ENCODE measurements at regions not wholly inside any gene's neighbourhood (a gene's known extent, or its start where the extent isn't known, plus 50 kb on each side); places are given as distances from the start of the nearest gene placed in this dataset.
A peak's percentile ranks its signal among the peaks of the same experiment; 100 is the strongest.

DNA sequence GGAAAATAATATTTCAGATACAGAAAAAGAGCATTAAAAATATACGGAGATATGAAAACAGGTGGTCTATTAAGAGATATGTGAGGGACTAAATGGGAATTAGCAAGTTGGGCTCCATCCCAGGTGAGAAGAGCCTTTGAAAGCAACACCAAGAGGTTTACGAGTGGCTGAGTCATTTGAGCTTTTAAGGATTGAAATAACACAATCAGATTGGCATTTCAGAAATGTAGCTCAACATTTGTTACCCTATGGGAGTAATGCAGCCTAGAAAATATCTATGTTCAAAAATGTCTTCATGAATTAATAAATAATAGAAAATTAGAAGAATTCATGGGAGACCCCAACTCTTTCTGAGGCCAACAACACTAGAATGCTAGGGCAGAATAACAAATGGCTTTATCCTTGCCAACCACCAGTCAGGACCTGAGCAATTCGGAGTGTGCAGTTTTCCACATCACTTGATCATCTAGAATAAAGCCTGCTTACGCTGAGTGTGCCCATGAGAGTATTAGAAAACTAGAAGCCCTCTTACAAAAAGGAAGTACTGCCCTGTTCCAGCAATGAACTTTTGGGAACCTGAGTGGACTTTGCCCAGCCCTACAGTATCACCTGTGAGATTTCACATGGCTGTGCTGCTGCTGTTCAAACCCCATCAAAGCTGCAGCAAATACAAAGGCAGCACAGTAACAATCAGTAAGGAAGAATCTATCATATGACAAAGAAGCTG is 538.0 kb upstream of the CAMK1G start:
- Histone ChIP-seq H3K9ac (ENCODE audit: low read length) (no peak overlapping the region), H4K91ac (ENCODE audit: low read length) (no peak overlapping the region), H3K4me3 (ENCODE audit: insufficient read depth in 1 of 2, low read depth in 1 of 2, low read length in 2 of 2) (no peak overlapping the region), H2BK5ac (ENCODE audit: low read depth, low read length, poor library complexity, severe bottlenecking) (no peak overlapping the region), H2BK12ac (ENCODE audit: low read length in 2 of 2) (no peak overlapping the region), H3K36me3 (ENCODE audit: control insufficient read depth in 1 of 2, insufficient read depth in 2 of 2, low read depth in 1 of 2, low read length in 2 of 2) (no peaks in the 10 kb centered on the region), H2AFZ (ENCODE audit: low read depth, low read length) (no peak overlapping the region), H3K27ac (ENCODE audit: low read length, poor library complexity, severe bottlenecking) (peak overlapping the region; percentile 90), H3K27me3 (ENCODE audit: control insufficient read depth in 1 of 2, insufficient read depth in 1 of 2, low read length in 2 of 2) (no peaks in the 10 kb centered on the region), H4K8ac (ENCODE audit: low read length) (no peak overlapping the region), H3K4ac (ENCODE audit: low read depth in 1 of 2, low read length in 2 of 2) (no peak overlapping the region), H2BK120ac (ENCODE audit: low read depth, low read length) (no peak overlapping the region), H3K79me1 (replicated peaks; ENCODE audit: low read length, poor library complexity, severe bottlenecking) (no peaks in the 10 kb centered on the region), H2BK15ac (ENCODE audit: low read depth, poor library complexity, severe bottlenecking) (no peak overlapping the region), H3K14ac (ENCODE audit: low read length in 2 of 2) (no peak overlapping the region), H3K4me2 (ENCODE audit: low read length, poor library complexity, severe bottlenecking) (peak overlapping the region; percentile 8), H2AK5ac (ENCODE audit: low read length, severe bottlenecking) (peak overlapping the region; percentile 85), H3K18ac (ENCODE audit: low read depth in 1 of 2, low read length in 2 of 2) (no peak overlapping the region), H3K9me3 (ENCODE audit: control insufficient read depth, low read length) (no peaks in the 10 kb centered on the region), H3K23ac (ENCODE audit: low read length in 2 of 2) (no peak overlapping the region), H3K4me1 (ENCODE audit: control insufficient read depth, insufficient read depth, low read depth, low read length) (peaks cover 6% of the 10 kb centered on the region)
- WGBS, result 96% methylated on average over 3 of the region's 4 CpGs
- DNase-seq, result no peak

DNA sequence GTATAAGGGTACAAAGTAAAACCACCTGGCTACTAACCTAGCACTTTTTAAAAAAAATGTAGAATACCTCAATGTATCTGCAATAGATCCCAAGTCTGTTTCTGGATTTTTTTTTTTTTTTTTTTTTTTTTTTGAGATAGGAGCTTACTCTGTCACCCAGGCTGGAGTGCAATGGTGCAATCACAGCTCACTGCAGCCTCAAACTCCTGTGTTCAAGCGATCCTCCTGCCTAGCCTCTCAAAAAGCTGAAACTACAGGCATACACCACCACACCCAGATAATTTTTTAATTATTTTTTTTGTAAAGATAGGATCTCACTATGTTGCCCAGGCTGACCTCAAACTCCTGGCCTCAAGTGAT is 537.5 kb upstream of the CAMK1G start:
- no peak overlapping the region for H2BK5ac ChIP-seq (ENCODE audit: low read depth, low read length, poor library complexity, severe bottlenecking)
- H3K14ac ChIP-seq (ENCODE audit: low read length in 2 of 2), result no peak overlapping the region
- peaks cover 7% of the 10 kb centered on the region for H3K4me1 ChIP-seq (ENCODE audit: control insufficient read depth, insufficient read depth, low read depth, low read length)
- peak overlapping the region; percentile 90 for H3K27ac ChIP-seq (ENCODE audit: low read length, poor library complexity, severe bottlenecking)
- no peak overlapping the region for H3K9ac ChIP-seq (ENCODE audit: low read length)
- no peak overlapping the region for H2AFZ ChIP-seq (ENCODE audit: low read depth, low read length)
- H2BK120ac ChIP-seq (ENCODE audit: low read depth, low read length), result no peak overlapping the region
- no CpG with 5 or more reads among the region's 1 CpG for WGBS
- peak overlapping the region; percentile 34 for H2AK5ac ChIP-seq (ENCODE audit: low read length, severe bottlenecking)
- DNase-seq, result no peak
- no peak overlapping the region for H3K4ac ChIP-seq (ENCODE audit: low read depth in 1 of 2, low read length in 2 of 2)
- no peak overlapping the region for H3K18ac ChIP-seq (ENCODE audit: low read depth in 1 of 2, low read length in 2 of 2)
- no peak overlapping the region for H3K4me3 ChIP-seq (ENCODE audit: insufficient read depth in 1 of 2, low read depth in 1 of 2, low read length in 2 of 2)
- H2BK12ac ChIP-seq (ENCODE audit: low read length in 2 of 2), result no peak overlapping the region
- no peaks in the 10 kb centered on the region for H3K27me3 ChIP-seq (ENCODE audit: control insufficient read depth in 1 of 2, insufficient read depth in 1 of 2, low read length in 2 of 2)
- no peaks in the 10 kb centered on the region for H3K9me3 ChIP-seq (ENCODE audit: control insufficient read depth, low read length)
- no peak overlapping the region for H4K8ac ChIP-seq (ENCODE audit: low read length)
- H4K91ac ChIP-seq (ENCODE audit: low read length), result no peak overlapping the region
- no peaks in the 10 kb centered on the region for H3K36me3 ChIP-seq (ENCODE audit: control insufficient read depth in 1 of 2, insufficient read depth in 2 of 2, low read depth in 1 of 2, low read length in 2 of 2)
- H3K4me2 ChIP-seq (ENCODE audit: low read length, poor library complexity, severe bottlenecking), result no peak overlapping the region
- no peak overlapping the region for H3K23ac ChIP-seq (ENCODE audit: low read length in 2 of 2)
- H2BK15ac ChIP-seq (ENCODE audit: low read depth, poor library complexity, severe bottlenecking), result no peak overlapping the region
- H3K79me1 ChIP-seq (replicated peaks; ENCODE audit: low read length, poor library complexity, severe bottlenecking), result no peaks in the 10 kb centered on the region

DNA sequence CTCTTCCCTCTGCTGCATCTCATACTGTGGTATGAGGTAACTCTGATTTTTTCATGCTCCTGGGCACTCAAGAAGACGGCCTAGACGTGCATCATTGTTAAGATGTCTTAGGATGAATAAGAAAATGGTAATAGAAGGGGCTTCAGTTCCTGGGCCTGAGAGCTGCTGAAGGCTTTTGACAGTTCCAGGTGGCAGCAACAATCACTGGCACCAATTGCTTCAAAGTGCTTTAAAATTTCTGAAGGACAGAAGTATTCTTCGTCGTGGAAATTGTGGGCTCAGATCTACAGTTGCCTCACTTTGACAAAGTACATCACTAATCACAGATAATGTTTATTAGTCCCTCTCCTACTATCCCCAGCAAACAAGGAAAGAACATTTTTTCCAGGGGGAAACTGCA is 536.6 kb upstream of the CAMK1G start:
- Histone ChIP-seq H4K91ac (ENCODE audit: low read length) (no peak overlapping the region), H3K9me3 (ENCODE audit: control insufficient read depth, low read length) (no peaks in the 10 kb centered on the region), H3K14ac (ENCODE audit: low read length in 2 of 2) (no peak overlapping the region), H2AFZ (ENCODE audit: low read depth, low read length) (no peak overlapping the region), H3K36me3 (ENCODE audit: control insufficient read depth in 1 of 2, insufficient read depth in 2 of 2, low read depth in 1 of 2, low read length in 2 of 2) (no peaks in the 10 kb centered on the region), H2AK5ac (ENCODE audit: low read length, severe bottlenecking) (peak overlapping the region; percentile 51), H3K18ac (ENCODE audit: low read depth in 1 of 2, low read length in 2 of 2) (no peak overlapping the region), H3K4me2 (ENCODE audit: low read length, poor library complexity, severe bottlenecking) (no peak overlapping the region), H3K9ac (ENCODE audit: low read length) (no peak overlapping the region), H3K79me1 (replicated peaks; ENCODE audit: low read length, poor library complexity, severe bottlenecking) (no peaks in the 10 kb centered on the region), H2BK15ac (ENCODE audit: low read depth, poor library complexity, severe bottlenecking) (no peak overlapping the region), H2BK5ac (ENCODE audit: low read depth, low read length, poor library complexity, severe bottlenecking) (no peak overlapping the region), H3K27me3 (ENCODE audit: control insufficient read depth in 1 of 2, insufficient read depth in 1 of 2, low read length in 2 of 2) (no peaks in the 10 kb centered on the region), H3K4ac (ENCODE audit: low read depth in 1 of 2, low read length in 2 of 2) (no peak overlapping the region), H2BK12ac (ENCODE audit: low read length in 2 of 2) (no peak overlapping the region), H3K4me3 (ENCODE audit: insufficient read depth in 1 of 2, low read depth in 1 of 2, low read length in 2 of 2) (no peak overlapping the region), H3K23ac (ENCODE audit: low read length in 2 of 2) (no peak overlapping the region), H2BK120ac (ENCODE audit: low read depth, low read length) (no peak overlapping the region), H3K4me1 (ENCODE audit: control insufficient read depth, insufficient read depth, low read depth, low read length) (peaks cover 13% of the 10 kb centered on the region), H3K27ac (ENCODE audit: low read length, poor library complexity, severe bottlenecking) (no peak overlapping the region), H4K8ac (ENCODE audit: low read length) (no peak overlapping the region)
- 97% methylated on average over 4 of the region's 4 CpGs for WGBS
- no peak for DNase-seq

DNA sequence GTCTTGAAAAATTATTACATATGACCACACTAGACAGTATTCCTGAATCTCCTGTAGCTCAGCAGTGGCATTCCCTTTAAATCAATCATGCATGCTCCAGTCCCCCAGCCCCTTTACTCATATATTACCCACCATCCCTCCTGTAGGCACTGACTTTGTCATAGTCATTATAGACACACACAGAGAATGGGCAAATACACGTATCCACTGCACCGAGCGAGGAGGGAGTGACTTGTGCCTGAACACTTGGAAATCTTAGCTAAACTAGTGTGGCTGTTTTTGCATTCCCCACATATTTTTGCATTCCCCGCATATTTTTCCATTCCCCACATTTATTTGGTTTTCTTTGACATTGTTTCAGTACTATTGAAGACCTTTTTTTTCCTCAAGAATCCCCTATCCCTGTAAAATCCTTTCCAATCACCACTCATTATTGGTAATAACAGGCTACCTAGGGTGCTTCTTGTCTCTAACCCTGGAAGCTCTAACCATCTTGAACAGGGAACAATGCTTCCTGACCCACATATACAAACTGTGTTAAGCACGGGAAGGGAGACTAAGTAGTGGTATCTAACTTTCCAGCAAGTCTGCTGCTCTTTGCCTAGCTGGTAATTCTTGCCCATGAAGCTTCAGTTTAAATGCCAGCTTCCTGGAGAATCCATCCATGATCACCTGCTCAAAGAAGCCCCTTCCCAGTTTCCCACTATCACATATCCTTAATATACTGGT is 534.4 kb upstream of the CAMK1G start:
- Histone ChIP-seq H2BK120ac (ENCODE audit: low read depth, low read length) (no peak overlapping the region), H3K79me1 (replicated peaks; ENCODE audit: low read length, poor library complexity, severe bottlenecking) (no peaks in the 10 kb centered on the region), H3K4me2 (ENCODE audit: low read length, poor library complexity, severe bottlenecking) (no peak overlapping the region), H3K18ac (ENCODE audit: low read depth in 1 of 2, low read length in 2 of 2) (no peak overlapping the region), H3K9ac (ENCODE audit: low read length) (no peak overlapping the region), H3K14ac (ENCODE audit: low read length in 2 of 2) (no peak overlapping the region), H3K27ac (ENCODE audit: low read length, poor library complexity, severe bottlenecking) (peak overlapping the region; percentile 85), H2BK15ac (ENCODE audit: low read depth, poor library complexity, severe bottlenecking) (no peak overlapping the region), H3K4me1 (ENCODE audit: control insufficient read depth, insufficient read depth, low read depth, low read length) (peaks cover 13% of the 10 kb centered on the region), H3K23ac (ENCODE audit: low read length in 2 of 2) (no peak overlapping the region), H3K36me3 (ENCODE audit: control insufficient read depth in 1 of 2, insufficient read depth in 2 of 2, low read depth in 1 of 2, low read length in 2 of 2) (no peaks in the 10 kb centered on the region), H4K91ac (ENCODE audit: low read length) (no peak overlapping the region), H2BK12ac (ENCODE audit: low read length in 2 of 2) (no peak overlapping the region), H3K4ac (ENCODE audit: low read depth in 1 of 2, low read length in 2 of 2) (no peak overlapping the region), H2AK5ac (ENCODE audit: low read length, severe bottlenecking) (peak overlapping the region; percentile 70), H4K8ac (ENCODE audit: low read length) (no peak overlapping the region), H2BK5ac (ENCODE audit: low read depth, low read length, poor library complexity, severe bottlenecking) (peak overlapping the region; percentile 85), H3K9me3 (ENCODE audit: control insufficient read depth, low read length) (peaks cover 4% of the 10 kb centered on the region), H3K27me3 (ENCODE audit: control insufficient read depth in 1 of 2, insufficient read depth in 1 of 2, low read length in 2 of 2) (no peaks in the 10 kb centered on the region), H2AFZ (ENCODE audit: low read depth, low read length) (peak overlapping the region; percentile 39), H3K4me3 (ENCODE audit: insufficient read depth in 1 of 2, low read depth in 1 of 2, low read length in 2 of 2) (no peak overlapping the region)
- DNase-seq, result peak; percentile 13
- 8% methylated on average over 5 of the region's 5 CpGs for WGBS

Data from mesenchymal stem cell (in vitro differentiated cells and primary cell).